Endothelial cell of umbilical vein (primary cell): ENCODE measurements at regions not wholly inside any gene's neighbourhood (a gene's known extent, or its start where the extent isn't known, plus 50 kb on each side); places are given as distances from the start of the nearest gene placed in this dataset.

ENCODE experiments used
- BruUV-seq: library from RNA; stranded (reverse); fragments of 400-500 nt; replicated peaks from 2 replicates; lab custom pipeline; 2021; lab: Mats Ljungman, UMichigan
- CTCF ChIA-PET: fragments of 300-600, 350-600 bp; sonication (Branson Sonifier 250); formaldehyde crosslinking; loops from one replicate; lab custom pipeline; 2021; ENCODE audit warnings: antibody characterized with exemption, inconsistent platforms; lab: Charles Lee
- POLR2A ChIA-PET: fragments of 300-600, 350-600 bp; sonication (Branson Sonifier 250); formaldehyde crosslinking; loops from one replicate; lab custom pipeline; 2021; ENCODE audit warnings: antibody characterized with exemption, inconsistent platforms; lab: Charles Lee
- DNase-seq: peaks from one replicate; pipeline ENCODE4 v3.0.0-alpha.2; 2011; ENCODE audit warnings: low read depth, low spot score
- FAIRE-seq: peaks from 2 replicates; lab custom pipeline; 2011; peaks lifted over from hg19 to GRCh38; lab: Jason Lieb, UNC
- H2AFZ ChIP-seq: 2 replicates; pipeline ENCODE4 v1.6.0; 2012; ENCODE audit warnings: low read depth, low read length, control low read depth, inconsistent platforms
- H3K27ac ChIP-seq: 2 replicates; pipeline ENCODE4 v1.5.1; 2011; ENCODE audit warnings: low read depth, mild to moderate bottlenecking, control low read depth, low read length, moderate library complexity; ENCODE audit not compliant: insufficient read depth
- H3K27me3 ChIP-seq, 2 experiments: 2 replicates each; pipeline versions ENCODE4 v1.6.0 to v1.6.1; 2011; ENCODE audit warnings: low read length in 2 of 2, mixed read lengths in 1 of 2; ENCODE audit not compliant: control insufficient read depth in 2 of 2, insufficient read depth in 2 of 2
- H3K36me3 ChIP-seq, 2 experiments: 2 replicates in 1 of 2; 3 replicates in 1 of 2; pipeline ENCODE4 v1.5.1; 2011; ENCODE audit warnings: low read length in 2 of 2, mild to moderate bottlenecking in 1 of 2, moderate library complexity in 1 of 2; ENCODE audit not compliant: control insufficient read depth in 2 of 2, insufficient read depth in 2 of 2; ENCODE audit errors: extremely low read depth in 1 of 2
- H3K4me1 ChIP-seq: 3 replicates; pipeline ENCODE4 v1.5.1; 2011; ENCODE audit warnings: mild to moderate bottlenecking, low read length; ENCODE audit not compliant: control insufficient read depth, insufficient read depth; ENCODE audit errors: extremely low read depth
- H3K4me2 ChIP-seq: 2 replicates; pipeline ENCODE4 v1.6.1; 2011; ENCODE audit warnings: low read length, control low read depth, mixed read lengths; ENCODE audit not compliant: insufficient read depth
- H3K4me3 ChIP-seq, 3 experiments: fragments of 200-600 bp in 1 of 3; sonication (generic), shearing (Covaris generic) in 1 of 3; replicated peaks in 1 of 3; 2 replicates each; pipeline ENCODE4 v1.5.1; 2011 to 2016; ENCODE audit warnings: control low read depth in 3 of 3, low read length in 3 of 3, mild to moderate bottlenecking in 2 of 3, inconsistent platforms in 1 of 3, low read depth in 1 of 3, moderate library complexity in 1 of 3; ENCODE audit not compliant: insufficient read depth in 1 of 3
- H3K79me2 ChIP-seq: 2 replicates; pipeline ENCODE4 v1.6.0; 2012; ENCODE audit warnings: low read length, inconsistent platforms; ENCODE audit not compliant: control insufficient read depth, insufficient read depth
- H3K9ac ChIP-seq: replicated peaks from 2 replicates; pipeline ENCODE3; 2011; ENCODE audit warnings: low read length, control low read depth; ENCODE audit not compliant: insufficient read depth; ENCODE audit errors: extremely low read depth
- H3K9me1 ChIP-seq: replicated peaks from 3 replicates; pipeline ENCODE4 v1.6.0; 2011; ENCODE audit warnings: mild to moderate bottlenecking, low read length; ENCODE audit not compliant: control insufficient read depth, insufficient read depth; ENCODE audit errors: extremely low read depth
- H3K9me3 ChIP-seq: replicated peaks from 2 replicates; pipeline ENCODE4 v1.5.1; 2012; ENCODE audit warnings: low read length, inconsistent platforms; ENCODE audit not compliant: control insufficient read depth, insufficient read depth
- H4K20me1 ChIP-seq: replicated peaks from 2 replicates; pipeline ENCODE3; 2011; ENCODE audit warnings: mild to moderate bottlenecking, low read length; ENCODE audit not compliant: control insufficient read depth, insufficient read depth; ENCODE audit errors: extremely low read depth
- EZH2 ChIP-seq: IDR thresholded peaks from 2 replicates; pipeline ENCODE4 v1.6.1; 2012; ENCODE audit warnings: borderline replicate concordance, low read depth, mild to moderate bottlenecking, moderate library complexity, low read length, inconsistent platforms; ENCODE audit not compliant: severe bottlenecking
- JUN ChIP-seq: IDR thresholded peaks from 2 replicates; pipeline ENCODE4 v1.6.1; 2011; ENCODE audit warnings: borderline replicate concordance, low read depth; ENCODE audit not compliant: insufficient read length, insufficient read depth
- MYC ChIP-seq: IDR thresholded peaks from one replicate; pipeline ENCODE4 v1.6.1; 2011; ENCODE audit warnings: mild to moderate bottlenecking, low read depth, low read length
- dilution Hi-C: fragments of 300-500 bp; cut with MboI; formaldehyde crosslinking; loops from one replicate; pipeline ENCODE4 v1.15.0; 2019; ENCODE audit warnings: low sequenced_read_pairs; ENCODE audit not compliant: extremely low pct_ligation_motif_present
- intact Hi-C: fragments of 100-400 bp; cut with micrococcal nuclease; formaldehyde crosslinking; loops from one replicate; pipeline ENCODE4 v1.10.0; 2022

DNA sequence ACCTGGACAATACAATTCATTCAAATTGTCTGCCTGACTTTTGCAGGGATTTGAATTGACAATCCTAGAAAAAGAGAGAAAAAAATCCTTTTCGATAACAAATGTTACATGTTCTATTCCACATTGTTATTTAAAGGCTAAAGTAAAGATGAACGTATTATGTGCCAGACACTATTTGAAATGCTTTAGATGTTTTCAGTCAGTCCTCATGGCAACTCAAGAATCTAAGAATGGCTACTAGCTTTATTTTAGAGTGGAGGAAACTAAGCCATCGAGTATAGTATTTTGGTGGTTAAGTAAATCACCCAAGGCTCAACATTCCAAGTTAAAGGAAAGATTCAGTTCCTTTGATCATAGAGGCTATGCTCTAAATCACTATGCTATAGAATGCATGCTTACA lies 558.6 kb upstream of the MAN1A1 start:
- POLR2A ChIA-PET = no interaction called here

DNA sequence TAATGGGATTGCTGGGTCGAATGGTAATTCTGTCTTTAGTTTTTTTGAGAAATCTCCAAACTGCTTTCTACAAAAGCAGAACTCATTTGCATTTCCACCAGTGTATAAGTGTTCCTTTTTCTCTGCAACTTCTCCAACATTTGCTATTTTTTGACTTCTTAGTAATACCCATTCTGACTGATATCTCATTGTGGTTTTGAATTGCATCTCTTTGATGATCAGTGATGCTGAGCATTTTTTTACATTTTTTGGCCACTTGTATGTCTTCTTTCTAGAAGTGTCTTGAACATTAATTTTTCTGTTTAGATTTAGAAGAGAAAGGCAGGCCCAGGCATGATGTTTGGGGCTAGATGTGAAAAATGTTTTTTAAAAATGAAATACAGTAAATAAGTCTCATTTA lies 553.1 kb upstream of the MAN1A1 start:
- Histone ChIP-seq H4K20me1 (no peaks in the 10 kb centered on the region), H3K4me1 (no peaks in the 10 kb centered on the region), H3K27me3 (no peaks in the 10 kb centered on the region), H3K27ac (no peak overlapping the region), H3K9me3 (no peaks in the 10 kb centered on the region), H3K36me3 (no peaks in the 10 kb centered on the region), H3K9ac (no peak overlapping the region), H2AFZ (no peak overlapping the region), H3K79me2 (no peaks in the 10 kb centered on the region), H3K4me3 (no peak overlapping the region), H3K9me1 (no peaks in the 10 kb centered on the region), H3K4me2 (no peak overlapping the region)
- ChIA-PET POLR2A (no interaction called here), CTCF (no interaction called here)
- TF ChIP-seq EZH2 (no peak), JUN (no peak)
- BruUV-seq = no TSS peak
- intact Hi-C loops (no loop called here), dilution Hi-C loops (no loop called here)
- FAIRE-seq = no peak
- DNase-seq = no peak

More for the DNA sequence above, 558.6 kb upstream of the MAN1A1 start:
- CTCF ChIA-PET = no interaction called here
- Histone ChIP-seq H3K9me3 (no peaks in the 10 kb centered on the region), H2AFZ (no peak overlapping the region), H3K79me2 (no peaks in the 10 kb centered on the region), H3K9me1 (no peaks in the 10 kb centered on the region), H3K4me2 (no peak overlapping the region), H3K9ac (no peak overlapping the region), H3K4me1 (no peaks in the 10 kb centered on the region), H3K36me3 (no peaks in the 10 kb centered on the region), H3K4me3 (no peak overlapping the region), H3K27ac (no peak overlapping the region), H4K20me1 (no peaks in the 10 kb centered on the region), H3K27me3 (no peaks in the 10 kb centered on the region)
- FAIRE-seq (no peak), DNase-seq (no peak)
- intact Hi-C loops (no loop called here), dilution Hi-C loops (no loop called here)
- BruUV-seq = no TSS peak
- TF ChIP-seq MYC = no peak
